Skin epidermis (tissue), 12 donors: ENCODE measurements at regions not wholly inside any gene's neighbourhood (a gene's known extent, or its start where the extent isn't known, plus 50 kb on each side); places are given as distances from the start of the nearest gene placed in this dataset.
"Not testable (repeated sequence)": the region's sequence is repeated elsewhere in the genome, so short reads cannot be mapped to it uniquely, and the experiment has no call there.

Experiments used
- H3K27ac ChIP-seq, 21 experiments: fragments of 200-600 bp; sonication (generic) in 11 of 21; one replicate each; pipeline ENCODE4 v1.5.0; 2020; ENCODE audit warnings: mild to moderate bottlenecking in 3 of 21, inconsistent platforms in 2 of 21, moderate library complexity in 2 of 21
- H3K4me3 ChIP-seq, 7 experiments: fragments of 200-600 bp; sonication (generic) in 2 of 7; one replicate each; pipeline ENCODE4 v1.5.0; 2020; ENCODE audit warnings: inconsistent platforms in 2 of 7, mild to moderate bottlenecking in 2 of 7, moderate library complexity in 1 of 7

DNA sequence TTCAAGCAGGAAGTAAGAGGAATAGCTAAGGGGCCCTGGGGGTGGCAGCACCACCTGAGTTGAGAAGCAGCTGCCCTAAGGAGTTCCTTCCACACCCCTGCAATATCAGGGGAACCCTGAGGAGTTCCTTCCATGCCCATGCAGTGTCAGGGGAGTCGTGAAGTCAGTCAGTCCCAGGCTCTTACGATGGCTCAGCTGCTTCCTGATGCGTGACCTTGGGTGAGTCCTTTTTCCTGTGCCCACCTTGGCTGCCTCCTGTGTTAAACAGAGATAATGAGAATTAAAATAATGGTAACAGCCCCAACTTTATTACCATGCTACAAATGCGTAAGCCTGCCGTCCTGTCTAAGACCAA, 181.1 kb downstream of the MIAT start:
- Histone ChIP-seq H3K27ac (no peak overlapping the region), H3K4me3 (no peak overlapping the region)

DNA sequence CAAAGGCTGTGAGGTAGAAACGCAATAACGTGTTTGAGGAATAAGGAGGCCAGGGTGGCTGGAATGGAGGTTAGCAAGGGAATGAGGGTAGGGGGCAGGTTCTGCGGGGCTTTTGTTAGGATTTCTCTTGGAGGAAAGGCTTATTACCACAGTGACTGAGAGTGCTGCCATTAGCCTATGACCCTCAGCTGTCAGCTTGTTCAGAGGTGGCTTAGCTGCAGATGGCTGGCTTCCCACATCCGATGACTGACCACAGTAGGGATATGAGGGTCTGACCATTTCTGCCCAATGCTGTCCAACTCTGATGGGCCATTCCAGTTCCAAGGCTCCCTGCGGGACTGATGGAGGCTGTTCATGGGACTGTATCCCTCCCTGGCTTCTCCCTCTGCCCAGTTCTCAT, 181.8 kb downstream of the MIAT start:
- no peak overlapping the region for H3K27ac ChIP-seq

DNA sequence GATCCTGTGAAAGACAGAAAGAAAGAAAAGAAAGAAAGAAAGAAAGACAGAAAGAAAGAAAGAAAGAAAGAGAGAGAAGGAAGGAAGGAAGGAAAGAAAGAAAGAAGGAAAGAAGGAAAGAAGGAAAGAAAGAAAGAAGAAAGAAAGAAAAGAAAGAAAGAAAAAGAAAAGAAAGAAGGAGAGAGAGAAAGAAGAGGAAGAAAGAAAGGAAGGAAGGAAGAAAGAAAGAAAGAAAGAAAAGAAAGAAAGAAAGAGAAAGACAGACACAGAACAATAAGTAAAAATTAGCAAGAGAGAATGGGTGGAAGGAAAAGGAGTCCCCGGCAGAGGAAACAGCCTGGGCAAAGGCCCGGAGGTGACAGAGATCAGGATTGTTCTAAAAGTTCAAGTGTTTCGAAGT, 183.4 kb downstream of the MIAT start:
- H3K4me3 ChIP-seq = not testable (repeated sequence)

More for the DNA sequence above, 181.8 kb downstream of the MIAT start:
- no peak overlapping the region for H3K4me3 ChIP-seq

GRCh38 chr22:26842103-26842502, 184.7 kb downstream of the MIAT start:
- no peak overlapping the region for H3K4me3 ChIP-seq
- no peak overlapping the region for H3K27ac ChIP-seq

More for the DNA sequence above, 183.4 kb downstream of the MIAT start:
- H3K27ac ChIP-seq = not testable (repeated sequence)

DNA sequence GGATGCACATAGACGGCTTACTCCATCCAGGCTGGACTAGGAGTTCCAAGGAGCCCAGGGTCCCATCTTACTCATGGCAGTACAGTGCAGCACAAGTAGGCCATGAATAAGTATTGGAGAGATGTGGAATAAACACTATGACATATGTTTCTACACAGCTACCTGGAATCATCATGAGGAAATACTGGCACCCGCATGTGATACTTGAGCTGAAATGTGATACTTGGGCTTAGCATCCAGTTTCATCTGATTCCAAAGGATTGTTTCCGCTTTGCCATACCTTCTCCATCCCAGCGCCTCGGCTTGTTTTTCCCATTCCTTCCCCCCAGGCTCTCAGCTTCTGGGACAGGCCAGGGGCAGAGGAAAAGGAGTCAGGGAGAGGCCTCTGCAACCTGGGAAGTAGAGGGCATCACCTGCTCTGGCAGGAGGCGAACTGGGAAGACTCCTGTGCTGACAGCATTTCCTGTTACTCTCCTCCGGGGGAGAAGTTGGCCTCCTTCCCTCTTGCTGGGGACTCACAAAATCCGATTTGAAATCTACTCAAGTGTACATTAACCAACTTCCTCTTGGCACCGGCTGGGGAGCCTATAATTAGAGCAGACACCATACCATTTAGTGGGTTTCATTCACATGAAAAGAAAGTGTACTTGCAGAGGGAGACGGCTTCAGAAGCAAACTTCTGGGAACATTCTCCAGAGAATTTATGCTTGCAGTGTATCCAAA, 187.8 kb downstream of the MIAT start:
- Histone ChIP-seq H3K27ac (no peak overlapping the region), H3K4me3 (no peak overlapping the region)

DNA sequence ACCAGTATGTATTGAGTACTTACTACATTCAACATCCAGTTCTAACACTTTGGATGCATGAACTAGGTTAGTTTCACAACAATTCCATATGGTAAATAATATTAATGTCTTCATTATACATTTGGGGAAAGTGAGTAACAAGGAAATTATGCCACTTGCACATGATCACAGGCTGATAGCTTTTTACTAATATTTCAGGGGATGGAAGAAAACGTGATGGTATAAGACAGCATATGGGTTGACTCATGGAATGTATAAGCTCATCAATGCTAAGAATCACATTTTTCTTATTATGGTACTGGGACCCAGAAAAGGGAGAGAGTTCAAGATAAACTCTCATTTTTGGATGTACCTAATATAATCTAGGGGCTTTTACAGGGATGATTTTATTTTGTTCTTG, 188.7 kb downstream of the MIAT start:
- no peak overlapping the region for H3K4me3 ChIP-seq

GRCh38 chr22:26846645-26847044, 189.3 kb downstream of the MIAT start:
- no peak overlapping the region for H3K4me3 ChIP-seq
- H3K27ac ChIP-seq = no peak overlapping the region

More for the DNA sequence above, 188.7 kb downstream of the MIAT start:
- H3K27ac ChIP-seq = no peak overlapping the region

DNA sequence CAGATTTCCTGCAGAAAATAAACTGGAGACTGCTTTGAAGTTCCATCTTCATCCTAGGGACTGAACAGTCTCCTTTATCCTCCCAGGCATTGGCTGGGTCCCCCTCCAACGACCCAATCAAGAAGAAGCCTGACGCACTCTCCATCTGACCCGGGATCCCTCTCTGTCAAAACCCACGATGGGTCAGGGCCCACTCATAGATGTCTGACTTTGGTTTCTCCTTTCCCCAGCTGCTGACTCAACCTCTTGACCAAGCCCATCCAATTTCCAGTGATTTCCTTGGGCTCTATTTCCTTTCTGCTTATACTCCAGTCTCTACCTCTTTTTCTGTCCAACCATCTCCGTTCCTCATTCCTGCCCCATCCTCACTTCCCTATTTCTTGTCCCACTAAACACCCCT, 189.7 kb downstream of the MIAT start:
- Histone ChIP-seq H3K27ac (no peak overlapping the region), H3K4me3 (no peak overlapping the region)

DNA sequence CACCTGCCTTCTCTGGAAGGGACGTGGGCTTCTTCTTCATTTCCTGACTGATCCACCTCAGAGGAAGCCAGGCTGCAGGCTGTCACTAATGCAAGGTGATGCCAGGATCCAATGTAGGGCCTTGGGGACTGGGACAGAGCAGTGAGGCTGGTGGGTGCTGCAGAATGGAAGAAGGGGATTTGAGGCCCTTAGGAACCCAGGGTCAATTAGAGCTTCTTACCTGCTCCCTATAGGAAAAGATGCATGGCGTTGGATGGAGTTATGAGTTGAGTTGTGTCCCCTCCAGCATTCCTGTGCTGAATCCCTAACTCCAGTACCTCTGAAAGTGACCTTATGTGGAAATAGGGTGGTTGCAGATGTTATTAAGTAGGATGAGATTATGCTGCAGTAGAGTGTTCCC, 190.4 kb downstream of the MIAT start:
- Histone ChIP-seq H3K4me3 (no peak overlapping the region), H3K27ac (no peak overlapping the region)

- H3K27ac ChIP-seq = no peak overlapping the region
These were observed 191.0 kb downstream of the MIAT start for GRCh38 chr22:26848244-26848920.

GRCh38 chr22:26849575-26849974, 192.2 kb downstream of the MIAT start:
- Histone ChIP-seq H3K27ac (no peak overlapping the region), H3K4me3 (no peak overlapping the region)

More at GRCh38 chr22:26848244-26848920, 191.0 kb downstream of the MIAT start:
- H3K4me3 ChIP-seq = no peak overlapping the region

DNA sequence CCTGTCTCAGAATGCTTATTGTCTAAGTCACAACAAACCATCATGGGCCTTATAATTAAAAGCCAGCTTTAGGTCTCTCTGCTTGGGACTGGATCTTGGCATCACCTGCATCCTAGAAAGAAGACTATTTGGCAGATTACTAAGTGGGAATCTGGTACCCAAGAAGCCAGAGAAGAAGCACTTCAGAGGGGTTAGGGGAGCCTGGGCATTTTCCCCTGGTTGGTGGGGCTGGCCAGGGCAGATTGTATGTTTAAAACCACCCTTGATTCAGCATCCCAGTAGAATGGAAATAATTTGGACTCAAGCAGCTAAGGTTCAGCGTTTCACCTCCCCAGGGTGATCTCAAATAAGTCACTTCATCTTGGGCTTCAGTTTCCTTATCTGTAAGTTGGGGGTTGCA, 193.7 kb downstream of the MIAT start:
- H3K27ac ChIP-seq = no peak overlapping the region

DNA sequence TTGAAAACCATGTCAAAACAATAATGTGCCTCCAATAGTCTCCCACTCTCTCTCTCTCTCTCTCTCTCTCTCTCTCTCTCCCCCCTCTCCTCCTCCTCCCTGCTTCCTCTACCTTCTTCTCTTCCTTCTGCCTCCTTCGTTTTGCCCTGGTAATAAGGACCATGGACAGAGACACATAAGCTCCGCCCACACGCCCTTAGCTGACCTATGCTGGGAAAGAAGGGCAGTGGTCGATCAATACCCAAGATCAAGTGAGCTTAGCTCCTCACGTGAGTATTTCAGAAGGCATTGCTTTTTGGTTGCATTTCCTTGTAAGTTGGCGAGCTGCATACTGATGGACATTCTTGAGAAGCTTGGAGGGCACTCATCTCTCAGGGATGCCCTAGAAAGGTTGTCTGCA, 194.8 kb downstream of the MIAT start:
- Histone ChIP-seq H3K27ac (no peak overlapping the region), H3K4me3 (no peak overlapping the region)

More for the DNA sequence above, 193.7 kb downstream of the MIAT start:
- no peak overlapping the region for H3K4me3 ChIP-seq

- no peak overlapping the region for H3K27ac ChIP-seq
- no peak overlapping the region for H3K4me3 ChIP-seq
These were observed 195.7 kb downstream of the MIAT start for GRCh38 chr22:26853071-26853470.

- no peak overlapping the region for H3K4me3 ChIP-seq
- H3K27ac ChIP-seq = no peak overlapping the region
These were observed 196.1 kb downstream of the MIAT start for GRCh38 chr22:26853495-26853894.

DNA sequence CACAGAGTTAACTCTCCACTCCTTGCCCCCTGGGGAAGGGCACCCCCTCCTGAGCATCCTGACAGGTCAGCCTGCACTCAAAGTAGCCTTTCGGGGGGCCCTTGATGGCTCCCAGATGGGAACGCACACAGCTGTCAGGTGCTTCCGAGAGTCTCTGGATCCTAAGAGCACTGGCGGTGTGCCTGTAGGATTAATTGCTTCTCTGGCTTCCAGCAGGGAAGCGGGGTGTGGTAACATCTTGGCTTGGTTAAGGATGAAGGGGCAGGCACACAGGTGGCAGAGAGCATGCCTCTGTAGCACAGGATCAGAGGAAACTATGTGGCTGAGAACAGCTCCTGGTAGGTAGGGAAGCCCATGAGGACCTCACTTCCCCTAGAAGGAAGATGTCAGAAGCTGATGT, 199.8 kb downstream of the MIAT start:
- no peak overlapping the region for H3K4me3 ChIP-seq
- H3K27ac ChIP-seq = no peak overlapping the region

DNA sequence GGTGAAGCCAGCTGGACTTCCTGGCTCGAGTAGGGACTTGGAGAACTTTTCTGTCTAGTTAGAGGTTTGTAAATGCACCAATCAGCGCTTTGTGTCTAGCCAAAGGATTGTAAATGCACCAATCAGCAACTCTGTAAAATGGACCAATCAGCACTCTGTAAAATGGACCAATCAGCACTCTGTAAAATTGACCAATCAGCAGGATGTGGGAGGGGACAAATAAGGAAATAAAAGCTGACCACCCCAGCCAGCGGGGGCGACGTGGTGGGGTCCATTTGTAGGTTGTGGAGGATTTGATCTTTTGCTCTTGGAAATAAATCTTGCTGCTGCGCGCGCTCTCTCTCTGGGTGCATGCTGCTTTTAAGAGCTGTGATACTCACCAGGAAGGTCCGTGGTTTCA, 202.9 kb downstream of the MIAT start:
- H3K4me3 ChIP-seq = no peak overlapping the region
- no peak overlapping the region for H3K27ac ChIP-seq

GRCh38 chr22:26865021-26865420, 207.6 kb downstream of the MIAT start:
- Histone ChIP-seq H3K27ac (no peak overlapping the region), H3K4me3 (no peak overlapping the region)

- Histone ChIP-seq H3K4me3 (no peak overlapping the region), H3K27ac (no peak overlapping the region)
These were observed 226.0 kb downstream of the MIAT start for GRCh38 chr22:26883393-26883792.

GRCh38 chr22:26884921-26885320, 227.5 kb downstream of the MIAT start:
- Histone ChIP-seq H3K4me3 (no peak overlapping the region), H3K27ac (no peak overlapping the region)

- Histone ChIP-seq H3K4me3 (no peak overlapping the region), H3K27ac (no peak overlapping the region)
These were observed 228.3 kb downstream of the MIAT start for GRCh38 chr22:26885441-26886261.
